GM19239 (cell line): ENCODE measurements at regions not wholly inside any gene's neighbourhood (a gene's known extent, or its start where the extent isn't known, plus 50 kb on each side); places are given as distances from the start of the nearest gene placed in this dataset.
"Not testable (repeated sequence)": the region's sequence is repeated elsewhere in the genome, so short reads cannot be mapped to it uniquely, and the experiment has no call there.

Experiments
- DNase-seq: peaks from one replicate; pipeline ENCODE4 v3.0.0; 2011; ENCODE audit warnings: low spot score; ENCODE audit not compliant: insufficient read length
- FAIRE-seq: peaks from 2 replicates; lab custom pipeline; 2011; peaks lifted over from hg19 to GRCh38; lab: Jason Lieb, UNC

GRCh38 chr20:24853916-24854315 lies 95.2 kb upstream of the CST7 start:
- DNase-seq, result no peak
- no peak for FAIRE-seq

GRCh38 chr20:24855848-24856247 lies 93.2 kb upstream of the CST7 start:
- no peak for FAIRE-seq
- no peak for DNase-seq

- DNase-seq, FAIRE-seq: not testable (repeated sequence)
Observed at GRCh38 chr20:24858500-24858899, 90.6 kb upstream of the CST7 start.

- DNase-seq (no peak), FAIRE-seq (no peak)
Observed at GRCh38 chr20:24859539-24859938, 89.5 kb upstream of the CST7 start.

- DNase-seq (no peak), FAIRE-seq (no peak)
Observed at GRCh38 chr20:24862186-24862585, 86.9 kb upstream of the CST7 start.

- DNase-seq, result no peak
- no peak for FAIRE-seq
Observed at GRCh38 chr20:24862606-24863005, 86.5 kb upstream of the CST7 start.

GRCh38 chr20:24863356-24863755 lies 85.7 kb upstream of the CST7 start:
- FAIRE-seq, result no peak
- DNase-seq, result no peak

- FAIRE-seq, result no peak
- no peak for DNase-seq
Observed at GRCh38 chr20:24866008-24866407, 83.1 kb upstream of the CST7 start.

- DNase-seq, result no peak
- no peak for FAIRE-seq
Observed at GRCh38 chr20:24866742-24867141, 82.3 kb upstream of the CST7 start.

GRCh38 chr20:24867556-24867955 lies 81.5 kb upstream of the CST7 start:
- FAIRE-seq, result no peak

GRCh38 chr20:24868396-24868927 lies 80.6 kb upstream of the CST7 start:
- DNase-seq, result no peak
- FAIRE-seq, result no peak

More at GRCh38 chr20:24867556-24867955, 81.5 kb upstream of the CST7 start:
- no peak for DNase-seq

- FAIRE-seq, result no peak
- DNase-seq, result no peak
Observed at GRCh38 chr20:24868959-24869358, 80.1 kb upstream of the CST7 start.

- FAIRE-seq, result no peak
Observed at GRCh38 chr20:24870057-24870456, 79.0 kb upstream of the CST7 start.

GRCh38 chr20:24870881-24871280 lies 78.2 kb upstream of the CST7 start:
- DNase-seq (no peak), FAIRE-seq (peak; percentile 62)

More at GRCh38 chr20:24870057-24870456, 79.0 kb upstream of the CST7 start:
- DNase-seq, result no peak

- no peak for DNase-seq
- FAIRE-seq, result no peak
Observed at GRCh38 chr20:24871480-24872213, 77.4 kb upstream of the CST7 start.

GRCh38 chr20:24872291-24873024 lies 76.6 kb upstream of the CST7 start:
- FAIRE-seq, result no peak
- DNase-seq, result no peak

GRCh38 chr20:24873025-24873620 lies 75.9 kb upstream of the CST7 start:
- FAIRE-seq, result no peak
- DNase-seq, result no peak

GRCh38 chr20:24875078-24875477 lies 74.0 kb upstream of the CST7 start:
- FAIRE-seq (no peak), DNase-seq (no peak)

GRCh38 chr20:24877652-24878051 lies 71.4 kb upstream of the CST7 start:
- no peak for FAIRE-seq
- DNase-seq, result no peak

GRCh38 chr20:24878657-24879056 lies 70.4 kb upstream of the CST7 start:
- FAIRE-seq (no peak), DNase-seq (no peak)

- FAIRE-seq, result no peak
- no peak for DNase-seq
Observed at GRCh38 chr20:24879875-24880274, 69.2 kb upstream of the CST7 start.
